22Rv1 (cell line): ENCODE measurements at regions not wholly inside any gene's neighbourhood (a gene's known extent, or its start where the extent isn't known, plus 50 kb on each side); places are given as distances from the start of the nearest gene placed in this dataset.

Experiments used
- ZFX ChIP-seq: fragments of 450-650 bp; IDR thresholded peaks from 2 replicates; pipeline ENCODE4 v1.6.1; 2017; ENCODE audit warnings: antibody characterized with exemption, borderline replicate concordance
- TF ChIP-seq, protein P1 (sequence below): fragments of 450-650 bp; IDR thresholded peaks from 2 replicates; pipeline ENCODE4 v1.5.1; 2017; ENCODE audit warnings: mild to moderate bottlenecking

DNA sequence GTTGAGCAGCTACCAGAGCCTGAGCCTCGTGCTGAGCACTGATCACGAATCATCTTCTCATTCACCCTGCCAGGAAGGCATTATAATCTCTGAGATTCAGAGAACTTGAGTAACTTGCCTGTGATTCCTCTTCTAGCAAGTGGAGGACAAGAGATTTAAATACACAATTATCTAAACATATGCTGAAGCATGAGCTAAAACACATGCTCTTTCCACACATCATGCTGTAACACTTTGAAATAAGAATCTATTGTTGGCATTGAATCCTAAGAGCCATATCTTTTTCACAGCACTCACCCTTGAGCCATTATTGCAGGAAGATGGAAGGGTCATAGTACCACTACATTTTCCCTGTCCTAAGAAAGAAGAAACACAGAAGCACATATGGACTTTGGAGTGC, 722.5 kb upstream of the API5 start:
- TF ChIP-seq, protein P1, sequence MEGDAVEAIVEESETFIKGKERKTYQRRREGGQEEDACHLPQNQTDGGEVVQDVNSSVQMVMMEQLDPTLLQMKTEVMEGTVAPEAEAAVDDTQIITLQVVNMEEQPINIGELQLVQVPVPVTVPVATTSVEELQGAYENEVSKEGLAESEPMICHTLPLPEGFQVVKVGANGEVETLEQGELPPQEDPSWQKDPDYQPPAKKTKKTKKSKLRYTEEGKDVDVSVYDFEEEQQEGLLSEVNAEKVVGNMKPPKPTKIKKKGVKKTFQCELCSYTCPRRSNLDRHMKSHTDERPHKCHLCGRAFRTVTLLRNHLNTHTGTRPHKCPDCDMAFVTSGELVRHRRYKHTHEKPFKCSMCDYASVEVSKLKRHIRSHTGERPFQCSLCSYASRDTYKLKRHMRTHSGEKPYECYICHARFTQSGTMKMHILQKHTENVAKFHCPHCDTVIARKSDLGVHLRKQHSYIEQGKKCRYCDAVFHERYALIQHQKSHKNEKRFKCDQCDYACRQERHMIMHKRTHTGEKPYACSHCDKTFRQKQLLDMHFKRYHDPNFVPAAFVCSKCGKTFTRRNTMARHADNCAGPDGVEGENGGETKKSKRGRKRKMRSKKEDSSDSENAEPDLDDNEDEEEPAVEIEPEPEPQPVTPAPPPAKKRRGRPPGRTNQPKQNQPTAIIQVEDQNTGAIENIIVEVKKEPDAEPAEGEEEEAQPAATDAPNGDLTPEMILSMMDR, result no peak
- no peak for TF ChIP-seq ZFX
